H1 (cell line): ENCODE measurements at regions not wholly inside any gene's neighbourhood (a gene's known extent, or its start where the extent isn't known, plus 50 kb on each side); places are given as distances from the start of the nearest gene placed in this dataset.

Experiments used
- CTCF ChIA-PET: fragments of 300-600 bp; sonication (Branson Sonifier 250); formaldehyde crosslinking; loops from one replicate; lab custom pipeline; 2021; ENCODE audit not compliant: partially characterized antibody; lab: Charles Lee
- POLR2A ChIA-PET: fragments of 300-600 bp; sonication (Branson Sonifier 250); formaldehyde crosslinking; loops from one replicate; lab custom pipeline; 2021; ENCODE audit warnings: inconsistent platforms; ENCODE audit not compliant: partially characterized antibody; lab: Charles Lee
- DNase-seq, 2 experiments: peaks; one replicate each; pipeline versions ENCODE4 v3.0.0 to v3.0.0-alpha.2; 2010 to 2022; ENCODE audit warnings: low spot score in 2 of 2, low read depth in 1 of 2, mixed read lengths in 1 of 2
- FAIRE-seq: peaks from 2 replicates; lab custom pipeline; 2011; peaks lifted over from hg19 to GRCh38; lab: Jason Lieb, UNC
- H2AFZ ChIP-seq: 2 replicates; pipeline ENCODE4 v1.8.1; 2012; ENCODE audit warnings: low read length, inconsistent platforms
- H2AK5ac ChIP-seq: 2 replicates; pipeline ENCODE4 v1.6.1; 2013; ENCODE audit warnings: low read depth, low read length
- H2BK120ac ChIP-seq: replicated peaks from 2 replicates; pipeline ENCODE3; 2013; ENCODE audit warnings: low read depth, low read length, inconsistent platforms
- H2BK12ac ChIP-seq: 2 replicates; pipeline ENCODE4 v1.6.1; 2013; ENCODE audit warnings: low read depth, low read length
- H2BK15ac ChIP-seq: 2 replicates; pipeline ENCODE4 v1.6.1; 2013; ENCODE audit warnings: low read length
- H2BK20ac ChIP-seq: 2 replicates; pipeline ENCODE4 v1.6.1; 2013; ENCODE audit warnings: low read length
- H2BK5ac ChIP-seq: 2 replicates; pipeline ENCODE4 v1.6.1; 2013; ENCODE audit warnings: low read depth, low read length
- H3K14ac ChIP-seq: 2 replicates; pipeline ENCODE4 v1.6.1; 2013; ENCODE audit warnings: inconsistent platforms; ENCODE audit not compliant: insufficient read length
- H3K18ac ChIP-seq: 2 replicates; pipeline ENCODE4 v1.6.1; 2013; ENCODE audit warnings: low read length; ENCODE audit errors: extremely low read depth
- H3K23ac ChIP-seq: 2 replicates; pipeline ENCODE4 v1.6.1; 2013; ENCODE audit warnings: inconsistent platforms; ENCODE audit not compliant: insufficient read length
- H3K23me2 ChIP-seq: 2 replicates; pipeline ENCODE4 v1.6.1; 2013; ENCODE audit warnings: low read depth, low read length
- H3K27ac ChIP-seq: 2 replicates; pipeline ENCODE4 v1.6.1; 2011; ENCODE audit warnings: low read depth, low read length, inconsistent platforms
- H3K27me3 ChIP-seq, 4 experiments: replicated peaks in 1 of 4; 1 replicate in 1 of 4; 2 replicates in 3 of 4; pipeline versions ENCODE4 v1.6.1 to v1.8.1; 2011 to 2013; ENCODE audit warnings: low read length in 3 of 4, mild to moderate bottlenecking in 3 of 4, inconsistent platforms in 2 of 4, mixed read lengths in 2 of 4, moderate library complexity in 1 of 4; ENCODE audit not compliant: control insufficient read depth in 3 of 4, insufficient read depth in 3 of 4; ENCODE audit errors: extremely low read depth in 1 of 4
- H3K36me3 ChIP-seq, 4 experiments: 2 replicates each; pipeline versions ENCODE4 v1.6.1 to v1.8.1; 2011 to 2013; ENCODE audit warnings: mild to moderate bottlenecking in 4 of 4, low read length in 3 of 4, moderate library complexity in 2 of 4, control low read depth in 1 of 4, inconsistent platforms in 1 of 4; ENCODE audit not compliant: insufficient read depth in 4 of 4, control insufficient read depth in 2 of 4
- H3K4ac ChIP-seq: replicated peaks from 2 replicates; pipeline ENCODE3; 2013; ENCODE audit warnings: low read length, low read depth, mixed read lengths, inconsistent platforms; ENCODE audit not compliant: insufficient read length
- H3K4me1 ChIP-seq, 4 experiments: replicated peaks in 1 of 4; 1 replicate in 1 of 4; 2 replicates in 3 of 4; pipeline versions ENCODE4 v1.6.1 to v1.8.1; 2011 to 2013; ENCODE audit warnings: low read length in 3 of 4, inconsistent platforms in 2 of 4, mixed read lengths in 1 of 4; ENCODE audit not compliant: insufficient read depth in 4 of 4, control insufficient read depth in 3 of 4
- H3K4me2 ChIP-seq, 2 experiments: 2 replicates each; pipeline versions ENCODE4 v1.6.1 to v1.8.1; 2011 to 2013; ENCODE audit warnings: low read depth in 2 of 2, low read length in 2 of 2, control low read depth in 1 of 2, inconsistent platforms in 1 of 2, mild to moderate bottlenecking in 1 of 2; ENCODE audit not compliant: insufficient read depth in 1 of 2
- H3K4me3 ChIP-seq, 4 experiments: fragments of 200-600, 300-600 bp in 1 of 4; sonication (generic), shearing (Covaris generic), sonication (Bioruptor Twin) in 1 of 4; 2 replicates each; pipeline versions ENCODE4 v1.5.1 to v1.8.1; 2011 to 2016; ENCODE audit warnings: low read length in 4 of 4, low read depth in 3 of 4, control low read depth in 2 of 4, inconsistent platforms in 2 of 4, mild to moderate bottlenecking in 2 of 4, mixed read lengths in 1 of 4, moderate library complexity in 1 of 4; ENCODE audit not compliant: insufficient read depth in 2 of 4; ENCODE audit errors: extremely low read depth in 1 of 4
- H3K56ac ChIP-seq: replicated peaks from 2 replicates; pipeline ENCODE3; 2013; ENCODE audit warnings: low read depth, mild to moderate bottlenecking, mixed read lengths, low read length, inconsistent platforms; ENCODE audit not compliant: insufficient read length
- H3K79me1 ChIP-seq: 2 replicates; pipeline ENCODE4 v1.6.1; 2013; ENCODE audit warnings: low read depth, low read length, control low read depth
- H3K79me2 ChIP-seq, 2 experiments: 2 replicates each; pipeline versions ENCODE4 v1.6.1 to v1.8.1; 2012 to 2013; ENCODE audit warnings: low read length in 2 of 2, mild to moderate bottlenecking in 2 of 2, inconsistent platforms in 1 of 2; ENCODE audit not compliant: insufficient read depth in 2 of 2, control insufficient read depth in 1 of 2
- H3K9ac ChIP-seq, 4 experiments: replicated peaks in 1 of 4; 1 replicate in 1 of 4; 2 replicates in 3 of 4; pipeline versions ENCODE4 v1.6.1 to v1.8.1; 2011 to 2013; ENCODE audit warnings: low read depth in 3 of 4, low read length in 3 of 4, control low read depth in 2 of 4, mild to moderate bottlenecking in 2 of 4, moderate library complexity in 2 of 4, inconsistent platforms in 1 of 4; ENCODE audit errors: extremely low read depth in 1 of 4
- H3K9me3 ChIP-seq, 2 experiments: 2 replicates each; pipeline versions ENCODE4 v1.6.1 to v1.8.1; 2012 to 2013; ENCODE audit warnings: mild to moderate bottlenecking in 2 of 2, moderate library complexity in 2 of 2, control low read depth in 1 of 2, inconsistent platforms in 1 of 2, low read depth in 1 of 2, low read length in 1 of 2, mixed read lengths in 1 of 2; ENCODE audit not compliant: insufficient read depth in 2 of 2
- H4K20me1 ChIP-seq, 2 experiments: replicated peaks in 1 of 2; 2 replicates each; pipeline versions ENCODE3 to v1.8.1; 2011 to 2013; ENCODE audit warnings: inconsistent platforms in 2 of 2, low read length in 2 of 2, mild to moderate bottlenecking in 1 of 2; ENCODE audit not compliant: insufficient read depth in 2 of 2, control insufficient read depth in 1 of 2
- H4K5ac ChIP-seq: 2 replicates; pipeline ENCODE4 v1.6.1; 2013; ENCODE audit warnings: low read length, low read depth, mixed read lengths, inconsistent platforms; ENCODE audit not compliant: insufficient read length
- H4K8ac ChIP-seq: 2 replicates; pipeline ENCODE4 v1.8.0; 2013; ENCODE audit warnings: mild to moderate bottlenecking, moderate library complexity, low read length, inconsistent platforms; ENCODE audit not compliant: insufficient read depth; ENCODE audit errors: extremely low read depth
- H4K91ac ChIP-seq: replicated peaks from 2 replicates; pipeline ENCODE3; 2013; ENCODE audit warnings: low read length, mixed read lengths, inconsistent platforms; ENCODE audit not compliant: insufficient read length
- BACH1 ChIP-seq: IDR thresholded peaks from 2 replicates; pipeline ENCODE4 v1.6.1; 2012; ENCODE audit warnings: low read length, improper control_type of control experiment
- BCL11A ChIP-seq, 2 experiments: IDR thresholded peaks; one replicate each; pipeline ENCODE4 v1.6.1; 2011; ENCODE audit warnings: low read depth in 2 of 2, low read length in 2 of 2, mild to moderate bottlenecking in 2 of 2
- CBX8 ChIP-seq: fragments of 300-800, 300-1000 bp; sonication (generic); IDR thresholded peaks from 2 replicates; pipeline ENCODE4 v1.7.1; 2016; ENCODE audit warnings: low read depth, low read length, borderline replicate concordance
- CEBPB ChIP-seq: IDR thresholded peaks from 2 replicates; pipeline ENCODE4 v1.6.1; 2012; ENCODE audit warnings: low read depth, low read length
- CHD1 ChIP-seq: IDR thresholded peaks from 2 replicates; pipeline ENCODE4 v1.6.1; 2012; ENCODE audit warnings: low read depth, low read length, improper control_type of control experiment
- CHD2 ChIP-seq: IDR thresholded peaks from 2 replicates; pipeline ENCODE4 v1.6.1; 2012; ENCODE audit warnings: low read length, improper control_type of control experiment
- MAFK ChIP-seq: IDR thresholded peaks from 2 replicates; pipeline ENCODE4 v1.6.1; 2012; ENCODE audit warnings: low read depth, mild to moderate bottlenecking, improper control_type of control experiment, low read length
- MAX ChIP-seq: IDR thresholded peaks from 2 replicates; pipeline ENCODE4 v1.6.1; 2012; ENCODE audit warnings: inconsistent platforms
- NANOG ChIP-seq: IDR thresholded peaks from 2 replicates; pipeline ENCODE4 v1.6.1; 2011; ENCODE audit warnings: low read length, low read depth, mild to moderate bottlenecking, inconsistent platforms; ENCODE audit not compliant: insufficient read depth, poor library complexity, severe bottlenecking
- RBBP5 ChIP-seq: IDR thresholded peaks from 2 replicates; pipeline ENCODE4 v1.7.1; 2012; ENCODE audit warnings: low read depth, mild to moderate bottlenecking, inconsistent platforms, low read length, moderate library complexity, borderline replicate concordance
- SIRT6 ChIP-seq: IDR thresholded peaks from one replicate; pipeline ENCODE4 v1.7.1; 2012; ENCODE audit warnings: low read length, inconsistent platforms
- SP2 ChIP-seq: IDR thresholded peaks from 2 replicates; pipeline ENCODE4 v1.6.1; 2012; ENCODE audit warnings: mild to moderate bottlenecking, low read length, inconsistent platforms
- TAF7 ChIP-seq: optimal IDR thresholded peaks from 2 replicates; pipeline ENCODE3; 2011; ENCODE audit warnings: low read depth, mild to moderate bottlenecking, inconsistent platforms, low read length, moderate library complexity, borderline replicate concordance
- WGBS, 2 experiments: shearing (Covaris generic) in 1 of 2; methylation state at CpG; one replicate each; pipeline versions ENCODE4 v1.1.6 to v1.1.7; 2013 to 2015; ENCODE audit warnings: low lambda C conversion rate in 2 of 2, mixed read lengths in 2 of 2, inconsistent platforms in 1 of 2, low coverage in 1 of 2, missing lambda C conversion rate in 1 of 2; ENCODE audit not compliant: insufficient replicate concordance in 2 of 2, insufficient coverage in 1 of 2, insufficient read length in 1 of 2; ENCODE audit errors: extremely low coverage in 1 of 2, missing lambda C conversion rate in 1 of 2; 5-methylcytosine and 5-hydroxymethylcytosine counted together

- Histone ChIP-seq H3K4me3 (no peak overlapping the region), H3K36me3 (no peaks in the 10 kb centered on the region), H2BK15ac (no peak overlapping the region), H3K23me2 (no peaks in the 10 kb centered on the region), H2BK5ac (no peak overlapping the region), H2BK12ac (no peak overlapping the region), H3K4me1 (no peaks in the 10 kb centered on the region), H3K14ac (no peak overlapping the region), H2BK20ac (no peak overlapping the region), H3K27ac (no peak overlapping the region), H3K4ac (no peak overlapping the region), H2BK120ac (no peak overlapping the region), H2AK5ac (no peak overlapping the region), H4K8ac (no peak overlapping the region), H3K23ac (no peak overlapping the region), H3K79me2 (no peaks in the 10 kb centered on the region), H3K79me1 (no peaks in the 10 kb centered on the region), H4K5ac (no peak overlapping the region), H3K4me2 (no peak overlapping the region), H3K56ac (no peak overlapping the region), H2AFZ (no peak overlapping the region), H3K9me3 (no peaks in the 10 kb centered on the region), H3K27me3 (no peaks in the 10 kb centered on the region), H3K18ac (no peak overlapping the region), H3K9ac (no peak overlapping the region), H4K20me1 (no peaks in the 10 kb centered on the region), H4K91ac (no peak overlapping the region)
- POLR2A ChIA-PET: interaction anchor here (1.0 kb wide), 1 partner anchor 11 kb away, joined by 3 read pairs; no protein-coding TSS in a partner anchor
- CTCF ChIA-PET: interaction anchor here (0.6 to 2.1 kb wide), 2 partner anchors 11 to 413 kb away, joined by 3 to 8 read pairs; no protein-coding TSS in a partner anchor
- no peak for FAIRE-seq
- no peak for DNase-seq
- 90% methylated on average over 4 of the region's 4 CpGs; no CpG with 5 or more reads in 1 of the 2 experiments for whole genome bisulfite sequencing, 2 experiments
- no peak for TF ChIP-seq MAFK
- TF ChIP-seq MAX: no peak
- TF ChIP-seq BACH1: no peak
- TF ChIP-seq CHD2: no peak
- TF ChIP-seq BCL11A (IDR thresholded peaks at IDR 0.05; ENCODE audit: low read depth in 2 of 2, low read length in 2 of 2): no peak
- TF ChIP-seq CEBPB: no peak
- TF ChIP-seq CHD1: no peak
- TF ChIP-seq SP2: no peak
- no peak for TF ChIP-seq CBX8
- no peak for TF ChIP-seq SIRT6
- no peak for TF ChIP-seq RBBP5
- TF ChIP-seq TAF7: no peak
- TF ChIP-seq NANOG: no peak
Observed at GRCh38 chr2:12156349-12156748, 409.9 kb downstream of the LPIN1 start.
